HG02610 (cell line): ENCODE measurements at regions not wholly inside any gene's neighbourhood (a gene's known extent, or its start where the extent isn't known, plus 50 kb on each side); places are given as distances from the start of the nearest gene placed in this dataset.
A peak's percentile ranks its signal among the peaks of the same experiment; 100 is the strongest.
"Not testable (repeated sequence)": the region's sequence is repeated elsewhere in the genome, so short reads cannot be mapped to it uniquely, and the experiment has no call there.

Experiments used
- ATAC-seq: cut with Tn5 transposase; IDR thresholded peaks from one replicate; pipeline ENCODE4 v1.9.1; 2021; ENCODE audit warnings: mild to moderate bottlenecking, moderate library complexity; ENCODE audit not compliant: unreplicated experiment

GRCh38 chr9:79469164-79469563, 102.6 kb upstream of the TLE4 start:
- no peak for ATAC-seq

GRCh38 chr9:79470954-79471353, 100.8 kb upstream of the TLE4 start:
- ATAC-seq = no peak

GRCh38 chr9:79471580-79472543, 99.9 kb upstream of the TLE4 start:
- ATAC-seq = no peak

GRCh38 chr9:79473704-79474103, 98.1 kb upstream of the TLE4 start:
- ATAC-seq = peak; percentile 34

GRCh38 chr9:79477241-79477840, 94.4 kb upstream of the TLE4 start:
- no peak for ATAC-seq

- ATAC-seq = peak; percentile 82
Measured at GRCh38 chr9:79477955-79478771, 93.6 kb upstream of the TLE4 start.

- ATAC-seq = no peak
Measured at GRCh38 chr9:79480639-79481038, 91.1 kb upstream of the TLE4 start.

GRCh38 chr9:79481846-79482477, 89.8 kb upstream of the TLE4 start:
- no peak for ATAC-seq

GRCh38 chr9:79485258-79485657, 86.5 kb upstream of the TLE4 start:
- no peak for ATAC-seq

GRCh38 chr9:79489261-79490000, 82.3 kb upstream of the TLE4 start:
- ATAC-seq = no peak

- no peak for ATAC-seq
Measured at GRCh38 chr9:79490657-79491248, 81.0 kb upstream of the TLE4 start.

- ATAC-seq = no peak
Measured at GRCh38 chr9:79492092-79493009, 79.4 kb upstream of the TLE4 start.

GRCh38 chr9:79500196-79500864, 71.4 kb upstream of the TLE4 start:
- not testable (repeated sequence) for ATAC-seq

GRCh38 chr9:79501546-79501945, 70.2 kb upstream of the TLE4 start:
- ATAC-seq = no peak

- ATAC-seq = no peak
Measured at GRCh38 chr9:79507801-79508200, 64.0 kb upstream of the TLE4 start.

GRCh38 chr9:79512251-79512650, 59.5 kb upstream of the TLE4 start:
- ATAC-seq = no peak
